K562 (cell line): ENCODE measurements at regions not wholly inside any gene's neighbourhood (a gene's known extent, or its start where the extent isn't known, plus 50 kb on each side); places are given as distances from the start of the nearest gene placed in this dataset.

Source experiments
- ATAC-seq: fragments of 200-7000 bp; cut with Tn5 transposase; 3 replicates; pipeline ENCODE4 v1.9.1; 2020; ENCODE audit warnings: moderate library complexity
- BruUV-seq: library from RNA; stranded (reverse); fragments of 400-500 nt; replicated peaks from 2 replicates; lab custom pipeline; 2021; lab: Mats Ljungman, UMichigan
- CTCF ChIA-PET: fragments of 300-600 bp; formaldehyde crosslinking; extraction: SDS; loops from one replicate; lab custom pipeline; 2021; ENCODE audit warnings: low intra/inter-chr PET ratio; lab: Yijun Ruan, JAX
- POLR2A ChIA-PET: fragments of 300-600, 350-650 bp; sonication (Branson Sonifier 250); formaldehyde crosslinking; extraction: SDS; loops from one replicate; lab custom pipeline; 2021; ENCODE audit warnings: antibody characterized with exemption, inconsistent platforms; lab: Yijun Ruan, JAX
- DNase-seq, 4 experiments: peaks; one replicate each; pipeline versions ENCODE4 v3.0.0 to v3.0.0-alpha.2; 2011 to 2018; ENCODE audit warnings: low spot score in 3 of 4, mixed read lengths in 3 of 4; ENCODE audit errors: extremely low read depth in 1 of 4
- FAIRE-seq: peaks from 2 replicates; lab custom pipeline; 2011; peaks lifted over from hg19 to GRCh38; lab: Jason Lieb, UNC
- H2AFZ ChIP-seq: 2 replicates; pipeline ENCODE4 v1.6.0; 2011; ENCODE audit warnings: low read depth, low read length, control low read depth, inconsistent platforms
- H3K27ac ChIP-seq: fragments of 200-600 bp; 3 replicates; pipeline ENCODE4 v1.8.0; 2011; ENCODE audit warnings: low read depth, mild to moderate bottlenecking, control low read depth, inconsistent platforms, low read length, moderate library complexity, mixed read lengths; ENCODE audit errors: extremely low read depth
- H3K27me3 ChIP-seq, 2 experiments: fragments of 300-600 bp in 1 of 2; 2 replicates in 1 of 2; 3 replicates in 1 of 2; pipeline versions ENCODE4 v1.6.0 to v1.8.0; 2011; ENCODE audit warnings: inconsistent platforms in 2 of 2, low read length in 2 of 2, mild to moderate bottlenecking in 1 of 2, mixed read lengths in 1 of 2, moderate library complexity in 1 of 2; ENCODE audit not compliant: control insufficient read depth in 2 of 2, insufficient read depth in 2 of 2
- H3K36me3 ChIP-seq: fragments of 300-600 bp; 3 replicates; pipeline ENCODE4 v1.8.0; 2011; ENCODE audit warnings: mild to moderate bottlenecking, low read length, inconsistent platforms; ENCODE audit not compliant: control insufficient read depth, insufficient read depth
- H3K4me1 ChIP-seq, 2 experiments: fragments of 200-600 bp in 1 of 2; replicated peaks in 1 of 2; 2 replicates in 1 of 2; 3 replicates in 1 of 2; pipeline versions ENCODE4 v1.5.1 to v1.8.0; 2011; ENCODE audit warnings: inconsistent platforms in 2 of 2, low read length in 2 of 2, mild to moderate bottlenecking in 1 of 2, mixed read lengths in 1 of 2, moderate library complexity in 1 of 2; ENCODE audit not compliant: control insufficient read depth in 2 of 2, insufficient read depth in 2 of 2
- H3K4me2 ChIP-seq: 2 replicates; pipeline ENCODE4 v1.6.1; 2011; ENCODE audit warnings: low read length, control low read depth, inconsistent platforms, mixed read lengths; ENCODE audit not compliant: insufficient read depth
- H3K4me3 ChIP-seq: fragments of 200-600 bp; sonication (generic), shearing (Covaris generic); 2 replicates; pipeline ENCODE4 v1.5.1; 2016; ENCODE audit warnings: control low read depth, inconsistent platforms
- H3K79me2 ChIP-seq: fragments of 200-600 bp; 3 replicates; pipeline ENCODE4 v1.8.0; 2011; ENCODE audit warnings: low read length, inconsistent platforms; ENCODE audit not compliant: control insufficient read depth, insufficient read depth
- H3K9ac ChIP-seq, 2 experiments: 2 replicates each; pipeline versions ENCODE4 v1.6.0 to v1.6.1; 2011; ENCODE audit warnings: low read depth in 2 of 2, low read length in 2 of 2, control low read depth in 1 of 2, inconsistent platforms in 1 of 2, mild to moderate bottlenecking in 1 of 2, mixed read lengths in 1 of 2; ENCODE audit not compliant: insufficient read depth in 1 of 2
- H3K9me1 ChIP-seq: one replicate; pipeline ENCODE4 v1.6.0; 2011; ENCODE audit warnings: inconsistent platforms, mild to moderate bottlenecking, low read length, moderate library complexity; ENCODE audit not compliant: control insufficient read depth, insufficient read depth
- H3K9me3 ChIP-seq: replicated peaks from 2 replicates; pipeline ENCODE4 v1.5.1; 2011; ENCODE audit warnings: low read depth, low read length, inconsistent platforms; ENCODE audit not compliant: control insufficient read depth, insufficient read depth
- H4K20me1 ChIP-seq: replicated peaks from 2 replicates; pipeline ENCODE4 v1.6.1; 2011; ENCODE audit warnings: low read length, inconsistent platforms, mixed read lengths; ENCODE audit not compliant: control insufficient read depth, insufficient read depth
- ATF1 ChIP-seq, 2 experiments: fragments of 450-650 bp in 1 of 2; IDR thresholded peaks; 2 replicates each; pipeline ENCODE4 v1.6.1; 2016; ENCODE audit warnings: missing compliant biosample characterization in 1 of 2, missing genetic modification characterization in 1 of 2
- CSDE1 ChIP-seq, 2 experiments: fragments of 450-650 bp; IDR thresholded peaks; 2 replicates each; pipeline ENCODE4 v1.6.1; 2016; ENCODE audit warnings: mild to moderate bottlenecking in 1 of 2
- ETV5 ChIP-seq: sonication (generic); formaldehyde crosslinking; IDR thresholded peaks from 2 replicates; pipeline ENCODE4 v1.4.0; 2020; ENCODE audit warnings: low read depth, mild to moderate bottlenecking, missing genetic modification reagents
- HCFC1 ChIP-seq: IDR thresholded peaks from 2 replicates; pipeline ENCODE4 v1.6.1; 2012; ENCODE audit warnings: low read depth, low read length, improper control_type of control experiment
- HEY1 ChIP-seq: fragments of 250-450 bp; sonication (Bioruptor Pico); IDR thresholded peaks from 2 replicates; pipeline ENCODE4 v1.5.0; 2020; ENCODE audit warnings: mild to moderate bottlenecking, moderate library complexity, borderline replicate concordance
- KDM1A ChIP-seq, 2 experiments: fragments of 450-650 bp; IDR thresholded peaks; 2 replicates each; pipeline ENCODE4 v1.6.1; 2016; ENCODE audit warnings: mild to moderate bottlenecking in 2 of 2
- MXI1 ChIP-seq: IDR thresholded peaks from 2 replicates; pipeline ENCODE4 v1.6.1; 2011; ENCODE audit warnings: low read depth, mild to moderate bottlenecking, improper control_type of control experiment, low read length
- NCOA2 ChIP-seq, 2 experiments: fragments of 450-650 bp; IDR thresholded peaks; 2 replicates each; pipeline ENCODE4 v1.6.1; 2018; ENCODE audit warnings: mild to moderate bottlenecking in 2 of 2, moderate library complexity in 1 of 2; ENCODE audit not compliant: partially characterized antibody in 2 of 2
- NKRF ChIP-seq: fragments of 450-650 bp; IDR thresholded peaks from 2 replicates; pipeline ENCODE4 v1.6.1; 2016; ENCODE audit warnings: borderline replicate concordance
- PHF20 ChIP-seq: fragments of 450-650 bp; IDR thresholded peaks from 2 replicates; pipeline ENCODE4 v1.6.1; 2018; ENCODE audit not compliant: partially characterized antibody
- ZBED1 ChIP-seq: IDR thresholded peaks from 2 replicates; pipeline ENCODE4 v1.6.1; 2014
- ZNF217 ChIP-seq: sonication (generic); formaldehyde crosslinking; IDR thresholded peaks from 2 replicates; pipeline ENCODE4 v1.8.0; 2022; ENCODE audit warnings: mild to moderate bottlenecking, missing genetic modification reagents
- ZNF699 ChIP-seq: fragments of 250-450 bp; sonication (Bioruptor Pico); IDR thresholded peaks from 2 replicates; pipeline ENCODE4 v1.8.0; 2021; ENCODE audit warnings: mild to moderate bottlenecking, moderate library complexity; ENCODE audit not compliant: insufficient replicate concordance
- WGBS: fragments of 100-300 bp; shearing (Covaris generic); methylation state at CpG from one replicate; pipeline ENCODE4 v1.1.6; 2016; ENCODE audit warnings: low coverage, mixed read lengths; ENCODE audit not compliant: insufficient coverage; ENCODE audit errors: missing lambda C conversion rate; 5-methylcytosine and 5-hydroxymethylcytosine counted together
- in situ Hi-C: fragments of 300-500 bp; cut with MboI; formaldehyde crosslinking; loops from 4 replicates; pipeline ENCODE4 v1.15.0; 2018; ENCODE audit warnings: inconsistent platforms, mixed read lengths
- intact Hi-C: fragments of 100-400 bp; cut with micrococcal nuclease; formaldehyde crosslinking; loops from 2 replicates; pipeline ENCODE4 v1.14.2; 2022
- TF ChIP-seq, protein P1 (sequence below): sonication (generic); formaldehyde crosslinking; IDR thresholded peaks from 2 replicates; pipeline ENCODE4 v1.8.0; 2022; ENCODE audit warnings: mild to moderate bottlenecking, low read depth, missing genetic modification reagents
- TF ChIP-seq, protein P2 (sequence below): fragments of 250-450 bp; sonication (Bioruptor Pico); IDR thresholded peaks from 2 replicates; pipeline ENCODE4 v1.8.0; 2022; ENCODE audit warnings: moderate library complexity, mild to moderate bottlenecking, inconsistent platforms
- TF ChIP-seq, protein P3 (sequence below): sonication (generic); formaldehyde crosslinking; IDR thresholded peaks from 2 replicates; pipeline ENCODE4 v1.8.1; 2023; ENCODE audit warnings: mild to moderate bottlenecking, missing genetic modification reagents

- no peak for TF ChIP-seq NKRF
- TF ChIP-seq NCOA2 (IDR thresholded peaks at IDR 0.05; ENCODE audit: partially characterized antibody in 2 of 2): no peak
Measured at GRCh38 chr5:5965132-5965531, 413.2 kb downstream of the MED10 start (continued).

DNA sequence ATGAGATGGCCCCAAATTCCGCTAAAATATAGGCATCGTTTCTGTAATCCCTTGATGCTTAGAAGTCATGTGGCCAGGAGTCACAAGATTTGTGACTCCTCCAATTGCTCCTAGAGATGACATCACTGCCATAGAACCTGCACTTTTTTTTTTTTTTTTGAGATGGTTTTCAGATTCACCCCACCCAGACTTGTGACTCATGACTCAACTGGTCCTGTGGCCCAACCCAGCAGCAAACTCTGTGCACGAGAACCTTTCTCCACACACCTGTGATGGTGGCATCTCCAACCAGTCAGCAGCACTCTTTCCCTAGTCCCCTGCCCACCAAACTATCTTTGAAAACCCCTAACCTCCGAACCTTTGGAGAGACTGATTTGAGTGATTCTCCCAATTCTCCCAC lies 414.0 kb downstream of the MED10 start:
- ChIA-PET POLR2A (no interaction called here), CTCF (no interaction called here)
- Histone ChIP-seq H3K9ac (no peak overlapping the region), H3K9me1 (no peaks in the 10 kb centered on the region), H4K20me1 (no peaks in the 10 kb centered on the region), H3K27me3 (peaks cover 0 to 8% of the 10 kb centered on the region in 2 experiments; a peak in 1 of 5 replicates), H2AFZ (no peak overlapping the region), H3K9me3 (no peaks in the 10 kb centered on the region), H3K4me1 (no peaks in the 10 kb centered on the region), H3K79me2 (no peaks in the 10 kb centered on the region), H3K27ac (no peak overlapping the region), H3K36me3 (no peaks in the 10 kb centered on the region), H3K4me3 (no peak overlapping the region), H3K4me2 (no peak overlapping the region)
- DNase-seq: no peak
- no peak for FAIRE-seq
- ATAC-seq: no peak
- intact Hi-C loops: no loop called here
- no TSS peak for BruUV-seq
- whole genome bisulfite sequencing: 0% methylated on average over 4 of the region's 4 CpGs
- in situ Hi-C loops: no loop called here
- no peak for TF ChIP-seq MXI1
- no peak for TF ChIP-seq PHF20
- no peak for TF ChIP-seq CSDE1 (IDR thresholded peaks at IDR 0.05)
- TF ChIP-seq, protein P1, sequence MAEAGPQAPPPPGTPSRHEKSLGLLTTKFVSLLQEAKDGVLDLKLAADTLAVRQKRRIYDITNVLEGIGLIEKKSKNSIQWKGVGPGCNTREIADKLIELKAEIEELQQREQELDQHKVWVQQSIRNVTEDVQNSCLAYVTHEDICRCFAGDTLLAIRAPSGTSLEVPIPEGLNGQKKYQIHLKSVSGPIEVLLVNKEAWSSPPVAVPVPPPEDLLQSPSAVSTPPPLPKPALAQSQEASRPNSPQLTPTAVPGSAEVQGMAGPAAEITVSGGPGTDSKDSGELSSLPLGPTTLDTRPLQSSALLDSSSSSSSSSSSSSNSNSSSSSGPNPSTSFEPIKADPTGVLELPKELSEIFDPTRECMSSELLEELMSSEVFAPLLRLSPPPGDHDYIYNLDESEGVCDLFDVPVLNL: no peak
- no peak for TF ChIP-seq ETV5
- TF ChIP-seq ZBED1: no peak
- TF ChIP-seq HCFC1: no peak
- no peak for TF ChIP-seq HEY1 (CRISPR knock-in tag)
- no peak for TF ChIP-seq KDM1A (IDR thresholded peaks at IDR 0.05)
- TF ChIP-seq ZNF217 (CRISPR knock-in tag): no peak
- no peak for TF ChIP-seq ATF1 (CRISPR knock-in tag; IDR thresholded peaks at IDR 0.05)
- no peak for TF ChIP-seq ATF1 (tag; IDR thresholded peaks at IDR 0.05)
- TF ChIP-seq, protein P2, sequence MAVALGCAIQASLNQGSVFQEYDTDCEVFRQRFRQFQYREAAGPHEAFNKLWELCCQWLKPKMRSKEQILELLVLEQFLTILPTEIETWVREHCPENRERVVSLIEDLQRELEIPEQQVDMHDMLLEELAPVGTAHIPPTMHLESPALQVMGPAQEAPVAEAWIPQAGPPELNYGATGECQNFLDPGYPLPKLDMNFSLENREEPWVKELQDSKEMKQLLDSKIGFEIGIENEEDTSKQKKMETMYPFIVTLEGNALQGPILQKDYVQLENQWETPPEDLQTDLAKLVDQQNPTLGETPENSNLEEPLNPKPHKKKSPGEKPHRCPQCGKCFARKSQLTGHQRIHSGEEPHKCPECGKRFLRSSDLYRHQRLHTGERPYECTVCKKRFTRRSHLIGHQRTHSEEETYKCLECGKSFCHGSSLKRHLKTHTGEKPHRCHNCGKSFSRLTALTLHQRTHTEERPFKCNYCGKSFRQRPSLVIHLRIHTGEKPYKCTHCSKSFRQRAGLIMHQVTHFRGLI (CRISPR knock-in tag): no peak
- no peak for TF ChIP-seq ZNF699 (CRISPR knock-in tag)
- TF ChIP-seq, protein P3, sequence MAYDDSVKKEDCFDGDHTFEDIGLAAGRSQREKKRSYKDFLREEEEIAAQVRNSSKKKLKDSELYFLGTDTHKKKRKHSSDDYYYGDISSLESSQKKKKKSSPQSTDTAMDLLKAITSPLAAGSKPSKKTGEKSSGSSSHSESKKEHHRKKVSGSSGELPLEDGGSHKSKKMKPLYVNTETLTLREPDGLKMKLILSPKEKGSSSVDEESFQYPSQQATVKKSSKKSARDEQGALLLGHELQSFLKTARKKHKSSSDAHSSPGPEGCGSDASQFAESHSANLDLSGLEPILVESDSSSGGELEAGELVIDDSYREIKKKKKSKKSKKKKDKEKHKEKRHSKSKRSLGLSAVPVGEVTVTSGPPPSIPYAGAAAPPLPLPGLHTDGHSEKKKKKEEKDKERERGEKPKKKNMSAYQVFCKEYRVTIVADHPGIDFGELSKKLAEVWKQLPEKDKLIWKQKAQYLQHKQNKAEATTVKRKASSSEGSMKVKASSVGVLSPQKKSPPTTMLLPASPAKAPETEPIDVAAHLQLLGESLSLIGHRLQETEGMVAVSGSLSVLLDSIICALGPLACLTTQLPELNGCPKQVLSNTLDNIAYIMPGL: no peak
